SK-N-MC (cell line): ENCODE measurements at regions not wholly inside any gene's neighbourhood (a gene's known extent, or its start where the extent isn't known, plus 50 kb on each side); places are given as distances from the start of the nearest gene placed in this dataset.
"Not testable (repeated sequence)": the region's sequence is repeated elsewhere in the genome, so short reads cannot be mapped to it uniquely, and the experiment has no call there.

ENCODE experiments used
- EZH2 ChIP-seq: fragments of 200-600 bp; sonication (generic); IDR thresholded peaks from one replicate; pipeline ENCODE4 v1.6.1; 2017; ENCODE audit warnings: antibody characterized with exemption
- POLR2AphosphoS5 ChIP-seq: IDR thresholded peaks from 2 replicates; pipeline ENCODE4 v1.6.1; 2012; ENCODE audit warnings: mild to moderate bottlenecking, low read depth, low read length, borderline replicate concordance

GRCh38 chr10:42227859-42228258 is 410.5 kb downstream of the ZNF33B start:
- not testable (repeated sequence) for TF ChIP-seq EZH2, POLR2AphosphoS5
